OCI-LY7 (cell line): ENCODE measurements at regions not wholly inside any gene's neighbourhood (a gene's known extent, or its start where the extent isn't known, plus 50 kb on each side); places are given as distances from the start of the nearest gene placed in this dataset.

Experiments
- BruUV-seq: library from RNA; stranded (reverse); fragments of 400-500 nt; replicated peaks from 2 replicates; lab custom pipeline; 2021; lab: Mats Ljungman, UMichigan
- CTCF ChIA-PET: fragments of 300-600 bp; sonication (Branson Sonifier 250); formaldehyde crosslinking; loops from one replicate; lab custom pipeline; 2022; ENCODE audit warnings: antibody characterized with exemption; ENCODE audit not compliant: unreplicated experiment; lab: Charles Lee
- POLR2A ChIA-PET: fragments of 300-600 bp; sonication (Branson Sonifier 250); formaldehyde crosslinking; loops from one replicate; lab custom pipeline; 2022; ENCODE audit warnings: antibody characterized with exemption; lab: Charles Lee
- DNase-seq: peaks from one replicate; pipeline ENCODE4 v3.0.0-alpha.2; 2015; ENCODE audit warnings: low spot score
- H2AFZ ChIP-seq: fragments of 200-600 bp; sonication (generic), shearing (Covaris generic); 2 replicates; pipeline ENCODE4 v1.6.1; 2014; ENCODE audit warnings: mild to moderate bottlenecking, antibody characterized with exemption, low read length, moderate library complexity
- H3K27ac ChIP-seq: fragments of 200-600 bp; sonication (generic); 2 replicates; pipeline ENCODE4 v1.5.1; 2014; ENCODE audit warnings: mixed run types, low read depth, mild to moderate bottlenecking, moderate library complexity, low read length, inconsistent platforms; ENCODE audit not compliant: poor library complexity, severe bottlenecking
- H3K36me3 ChIP-seq: fragments of 200-600 bp; sonication (generic); 2 replicates; pipeline ENCODE4 v1.6.1; 2014; ENCODE audit warnings: mild to moderate bottlenecking, antibody characterized with exemption, low read length, moderate library complexity, mixed read lengths; ENCODE audit not compliant: insufficient read depth
- H3K4me1 ChIP-seq: fragments of 200-600 bp; sonication (generic); 2 replicates; pipeline ENCODE4 v1.5.1; 2014; ENCODE audit warnings: mild to moderate bottlenecking, low read length; ENCODE audit not compliant: insufficient read depth, poor library complexity, severe bottlenecking
- H3K4me2 ChIP-seq: fragments of 200-600 bp; sonication (generic); 2 replicates; pipeline ENCODE4 v1.6.1; 2014; ENCODE audit warnings: mild to moderate bottlenecking, low read length
- H3K4me3 ChIP-seq: fragments of 200-600 bp; sonication (generic); 2 replicates; pipeline ENCODE4 v1.5.1; 2014; ENCODE audit warnings: mild to moderate bottlenecking, low read depth, low read length; ENCODE audit not compliant: poor library complexity, severe bottlenecking
- H3K79me2 ChIP-seq: fragments of 200-600 bp; sonication (generic); 2 replicates; pipeline ENCODE4 v1.6.1; 2016; ENCODE audit warnings: low read depth, mild to moderate bottlenecking, low read length, moderate library complexity, mixed read lengths; ENCODE audit not compliant: insufficient read depth
- H3K9me2 ChIP-seq: fragments of 200-600 bp; sonication (generic); 2 replicates; pipeline ENCODE4 v1.6.1; 2016; ENCODE audit warnings: mild to moderate bottlenecking, low read length, mixed read lengths; ENCODE audit not compliant: insufficient read depth
- H3K9me3 ChIP-seq: fragments of 200-600 bp; sonication (generic); 2 replicates; pipeline ENCODE4 v1.6.1; 2014; ENCODE audit warnings: mild to moderate bottlenecking, mixed run types, low read length, mixed read lengths
- H4K20me1 ChIP-seq: fragments of 200-600 bp; sonication (generic); 2 replicates; pipeline ENCODE4 v1.6.1; 2014; ENCODE audit warnings: mild to moderate bottlenecking, antibody characterized with exemption, low read length, moderate library complexity, mixed read lengths; ENCODE audit not compliant: insufficient read depth
- EZH2phosphoT487 ChIP-seq: fragments of 200-600 bp; sonication (generic); IDR thresholded peaks from 2 replicates; pipeline ENCODE4 v1.6.1; 2018; ENCODE audit warnings: low read depth, borderline replicate concordance, mild to moderate bottlenecking, mixed run types, antibody characterized with exemption, low read length, moderate library complexity, mixed read lengths
- intact Hi-C: fragments of 100-400 bp; cut with micrococcal nuclease; formaldehyde crosslinking; loops from one replicate; pipeline ENCODE4 v1.10.0; 2022; ENCODE audit not compliant: unreplicated experiment
- TF ChIP-seq, protein P1 (sequence below): fragments of 200-600 bp; sonication (generic); conservative IDR thresholded peaks from 2 replicates; pipeline ENCODE4 v1.5.1; 2014; ENCODE audit warnings: mild to moderate bottlenecking, antibody characterized with exemption, low read length, moderate library complexity, mixed read lengths

DNA sequence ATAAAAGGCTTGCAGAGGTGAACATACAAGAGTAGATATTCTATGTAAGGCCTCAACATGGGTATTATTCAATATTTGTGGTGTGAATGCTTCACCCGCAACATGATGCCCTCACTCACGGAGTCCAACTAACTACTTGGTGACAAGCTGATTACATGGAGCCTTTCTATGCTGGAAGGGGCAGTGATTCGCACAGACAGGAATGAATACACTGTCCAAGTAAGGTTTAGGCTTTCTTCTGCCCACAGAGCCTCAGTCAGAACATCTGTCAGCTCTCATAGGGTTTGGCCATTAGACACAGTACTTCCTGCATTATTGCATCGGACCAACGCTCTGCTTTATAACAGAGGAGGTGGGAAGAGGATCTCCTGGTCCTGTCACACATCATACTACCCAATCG, 80.3 kb upstream of the SLC35G4 start:
- no peak for DNase-seq
- no peak for TF ChIP-seq EZH2phosphoT487
- TF ChIP-seq, protein P1, sequence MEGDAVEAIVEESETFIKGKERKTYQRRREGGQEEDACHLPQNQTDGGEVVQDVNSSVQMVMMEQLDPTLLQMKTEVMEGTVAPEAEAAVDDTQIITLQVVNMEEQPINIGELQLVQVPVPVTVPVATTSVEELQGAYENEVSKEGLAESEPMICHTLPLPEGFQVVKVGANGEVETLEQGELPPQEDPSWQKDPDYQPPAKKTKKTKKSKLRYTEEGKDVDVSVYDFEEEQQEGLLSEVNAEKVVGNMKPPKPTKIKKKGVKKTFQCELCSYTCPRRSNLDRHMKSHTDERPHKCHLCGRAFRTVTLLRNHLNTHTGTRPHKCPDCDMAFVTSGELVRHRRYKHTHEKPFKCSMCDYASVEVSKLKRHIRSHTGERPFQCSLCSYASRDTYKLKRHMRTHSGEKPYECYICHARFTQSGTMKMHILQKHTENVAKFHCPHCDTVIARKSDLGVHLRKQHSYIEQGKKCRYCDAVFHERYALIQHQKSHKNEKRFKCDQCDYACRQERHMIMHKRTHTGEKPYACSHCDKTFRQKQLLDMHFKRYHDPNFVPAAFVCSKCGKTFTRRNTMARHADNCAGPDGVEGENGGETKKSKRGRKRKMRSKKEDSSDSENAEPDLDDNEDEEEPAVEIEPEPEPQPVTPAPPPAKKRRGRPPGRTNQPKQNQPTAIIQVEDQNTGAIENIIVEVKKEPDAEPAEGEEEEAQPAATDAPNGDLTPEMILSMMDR: no peak
- Histone ChIP-seq H3K4me1 (no peaks in the 10 kb centered on the region), H3K27ac (no peak overlapping the region), H3K9me3 (no peaks in the 10 kb centered on the region), H2AFZ (no peak overlapping the region), H3K4me3 (no peak overlapping the region), H3K9me2 (no peaks in the 10 kb centered on the region), H3K36me3 (no peaks in the 10 kb centered on the region), H3K4me2 (no peak overlapping the region), H4K20me1 (no peaks in the 10 kb centered on the region; the same call in 1 of the 2 replicates), H3K79me2 (no peaks in the 10 kb centered on the region)
- POLR2A ChIA-PET: no interaction called here
- no TSS peak for BruUV-seq
- intact Hi-C loops: no loop called here
- CTCF ChIA-PET: no interaction called here

DNA sequence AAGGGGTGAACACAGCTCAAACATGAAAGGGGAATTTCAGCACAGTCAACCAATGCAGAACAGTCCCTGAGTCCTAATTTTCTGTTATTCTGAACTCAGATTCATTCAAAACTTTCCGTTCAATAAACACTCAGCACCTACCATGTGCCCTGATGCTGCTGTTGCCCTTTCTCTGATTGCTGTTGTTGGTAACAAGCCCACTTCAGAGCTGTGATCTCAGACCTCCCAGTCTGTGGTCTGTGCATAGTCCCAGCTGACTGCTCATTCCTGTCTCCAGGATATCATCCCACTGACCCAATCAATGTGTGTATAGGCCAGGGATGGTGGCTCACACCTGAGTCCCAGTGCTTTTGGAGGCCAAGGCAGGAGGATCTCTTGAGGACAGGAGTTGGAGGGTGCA, 82.7 kb upstream of the SLC35G4 start:
- no TSS peak for BruUV-seq
- Histone ChIP-seq H3K9me2 (no peaks in the 10 kb centered on the region), H3K36me3 (no peaks in the 10 kb centered on the region), H3K27ac (no peak overlapping the region), H3K4me3 (no peak overlapping the region), H4K20me1 (no peaks in the 10 kb centered on the region), H3K4me1 (no peaks in the 10 kb centered on the region), H3K9me3 (no peaks in the 10 kb centered on the region), H3K79me2 (no peaks in the 10 kb centered on the region), H2AFZ (no peak overlapping the region), H3K4me2 (no peak overlapping the region)
- intact Hi-C loops: no loop called here
- ChIA-PET POLR2A (interaction anchor here (0.8 to 1.0 kb wide), 3 partner anchors 15 to 89 kb away, joined by 3 to 5 read pairs (median 4); no protein-coding TSS in a partner anchor), CTCF (interaction anchor here (1.1 kb wide), 1 partner anchor 8 kb away, joined by 3 read pairs; no protein-coding TSS in a partner anchor)
- TF ChIP-seq EZH2phosphoT487: no peak
- TF ChIP-seq, protein P1: no peak
- DNase-seq: no peak

DNA sequence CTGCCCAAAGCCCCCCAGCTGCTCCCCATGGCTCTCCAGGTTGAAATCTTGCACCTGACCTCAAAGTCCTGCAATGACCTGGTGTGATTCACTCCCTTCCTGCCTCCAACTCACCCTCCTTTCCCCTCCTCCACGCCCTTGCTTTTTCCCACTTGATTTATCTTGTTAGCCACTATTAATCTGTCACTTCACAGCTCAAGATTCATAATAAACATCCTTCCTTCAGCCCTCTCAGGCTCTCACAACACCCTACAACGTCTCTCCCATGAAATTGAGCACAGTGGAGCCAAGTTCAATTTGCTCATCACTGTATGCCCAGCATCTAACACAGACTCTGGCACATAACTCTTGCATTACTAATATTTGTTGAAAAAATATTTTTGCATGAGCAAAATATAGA, 85.6 kb upstream of the SLC35G4 start:
- DNase-seq: no peak
- Histone ChIP-seq H3K9me3 (no peaks in the 10 kb centered on the region), H3K4me3 (no peak overlapping the region), H3K4me2 (no peak overlapping the region), H3K4me1 (no peaks in the 10 kb centered on the region), H3K36me3 (no peaks in the 10 kb centered on the region), H3K79me2 (no peaks in the 10 kb centered on the region), H4K20me1 (no peaks in the 10 kb centered on the region), H3K27ac (no peak overlapping the region), H3K9me2 (no peaks in the 10 kb centered on the region), H2AFZ (no peak overlapping the region)
- TF ChIP-seq, protein P1: no peak
- no peak for TF ChIP-seq EZH2phosphoT487
- CTCF ChIA-PET: no interaction called here
- intact Hi-C loops: no loop called here
- no TSS peak for BruUV-seq
- POLR2A ChIA-PET: interaction anchor here (0.6 kb wide), 1 partner anchor 292 kb away, joined by 5 read pairs; no protein-coding TSS in a partner anchor
